Gastrocnemius medialis (tissue), 4 donors: ENCODE measurements at regions not wholly inside any gene's neighbourhood (a gene's known extent, or its start where the extent isn't known, plus 50 kb on each side); places are given as distances from the start of the nearest gene placed in this dataset.

ENCODE experiments used
- CTCF ChIP-seq, 5 experiments: fragments of 450-650 bp in 3 of 5; fragments of 200-600 bp in 2 of 5; sonication (generic) in 2 of 5; IDR thresholded peaks in 4 of 5; conservative IDR thresholded peaks in 1 of 5; 1 replicate in 4 of 5; 2 replicates in 1 of 5; pipeline ENCODE4 v1.5.1; 2016 to 2019; ENCODE audit warnings: antibody characterized with exemption in 5 of 5, mild to moderate bottlenecking in 3 of 5, moderate library complexity in 3 of 5
- POLR2A ChIP-seq, 2 donors: fragments of 450-650 bp; IDR thresholded peaks; one replicate each; pipeline ENCODE4 v1.6.1; 2017; ENCODE audit warnings: antibody characterized with exemption in 2 of 2, mild to moderate bottlenecking in 2 of 2, moderate library complexity in 2 of 2

- TF ChIP-seq CTCF (IDR thresholded peaks at IDR 0.05 in 4 of 5, conservative IDR thresholded peaks at IDR 0.05 in 1 of 5): no peak
- no peak for TF ChIP-seq POLR2A (IDR thresholded peaks at IDR 0.05)
Measured at GRCh38 chr3:126291537-126291936, 65.7 kb downstream of the KLF15 start.
